Ascending aorta (tissue), 2 donors: ENCODE measurements at regions not wholly inside any gene's neighbourhood (a gene's known extent, or its start where the extent isn't known, plus 50 kb on each side); places are given as distances from the start of the nearest gene placed in this dataset.

Experiments
- DNase-seq, 2 donors: peaks; one replicate each; pipeline ENCODE4 v3.0.0-alpha.2; 2019; ENCODE audit warnings: low spot score in 2 of 2
- H3K27ac ChIP-seq, 2 donors: fragments of 200-600 bp; sonication (generic); one replicate each; pipeline ENCODE4 v1.5.1; 2016 to 2017; ENCODE audit warnings: mild to moderate bottlenecking in 1 of 2
- H3K27me3 ChIP-seq: fragments of 200-600 bp; sonication (generic); one replicate; pipeline ENCODE4 v1.5.1; 2017
- H3K36me3 ChIP-seq, 2 donors: fragments of 200-600 bp; sonication (generic); one replicate each; pipeline ENCODE4 v1.5.1; 2016
- H3K4me1 ChIP-seq, 2 donors: fragments of 200-600 bp; sonication (generic); one replicate each; pipeline ENCODE4 v1.5.1; 2016 to 2017; ENCODE audit warnings: mild to moderate bottlenecking in 1 of 2
- H3K4me3 ChIP-seq, 2 donors: fragments of 200-600 bp; sonication (generic); one replicate each; pipeline ENCODE4 v1.5.1; 2016 to 2017; ENCODE audit warnings: mild to moderate bottlenecking in 1 of 2
- H3K9me3 ChIP-seq, 2 donors: fragments of 200-600 bp; sonication (generic); one replicate each; pipeline ENCODE4 v1.5.1; 2016
- intact Hi-C: fragments of 100-400 bp; cut with DNase I; formaldehyde crosslinking; loops from one replicate; pipeline ENCODE4 v1.15.1; 2023
- TF ChIP-seq, protein P1 (sequence below), 3 experiments: fragments of 200-600 bp in 2 of 3; fragments of 450-650 bp in 1 of 3; sonication (generic) in 2 of 3; IDR thresholded peaks; one replicate each; pipeline ENCODE4 v1.5.1; 2016 to 2019; ENCODE audit warnings: antibody characterized with exemption in 3 of 3, mild to moderate bottlenecking in 1 of 3, moderate library complexity in 1 of 3

DNA sequence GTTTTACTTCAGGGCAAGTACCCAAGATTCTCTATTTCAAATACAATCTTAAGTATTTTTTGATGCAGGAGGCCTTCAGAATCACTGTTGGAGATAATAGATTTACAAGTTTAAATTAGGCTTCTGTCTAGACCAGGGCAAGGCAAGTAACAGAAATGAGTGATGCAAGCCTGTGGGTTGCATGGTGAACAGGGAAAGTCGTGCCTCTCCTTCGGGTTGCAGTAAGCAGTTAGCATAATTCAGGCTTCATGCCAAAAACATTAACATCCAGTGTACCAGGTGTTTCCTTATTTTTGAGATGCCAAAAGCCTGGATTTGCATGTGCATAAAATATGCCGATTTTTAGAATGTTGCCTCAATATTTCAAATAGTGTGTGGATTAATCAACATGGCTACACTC lies 369.0 kb downstream of the CAAP1 start:
- H3K4me3 ChIP-seq: no peak overlapping the region
- no peak for DNase-seq
- intact Hi-C loops: loop anchor here (10.0 kb wide), 1 partner anchor 51 kb away; no protein-coding TSS in a partner anchor
- H3K9me3 ChIP-seq: no peaks in the 10 kb centered on the region
- H3K27ac ChIP-seq: no peak overlapping the region
- no peaks in the 10 kb centered on the region for H3K27me3 ChIP-seq
- peaks cover 0 to 11% of the 10 kb centered on the region in 2 donors for H3K4me1 ChIP-seq
- TF ChIP-seq, protein P1, sequence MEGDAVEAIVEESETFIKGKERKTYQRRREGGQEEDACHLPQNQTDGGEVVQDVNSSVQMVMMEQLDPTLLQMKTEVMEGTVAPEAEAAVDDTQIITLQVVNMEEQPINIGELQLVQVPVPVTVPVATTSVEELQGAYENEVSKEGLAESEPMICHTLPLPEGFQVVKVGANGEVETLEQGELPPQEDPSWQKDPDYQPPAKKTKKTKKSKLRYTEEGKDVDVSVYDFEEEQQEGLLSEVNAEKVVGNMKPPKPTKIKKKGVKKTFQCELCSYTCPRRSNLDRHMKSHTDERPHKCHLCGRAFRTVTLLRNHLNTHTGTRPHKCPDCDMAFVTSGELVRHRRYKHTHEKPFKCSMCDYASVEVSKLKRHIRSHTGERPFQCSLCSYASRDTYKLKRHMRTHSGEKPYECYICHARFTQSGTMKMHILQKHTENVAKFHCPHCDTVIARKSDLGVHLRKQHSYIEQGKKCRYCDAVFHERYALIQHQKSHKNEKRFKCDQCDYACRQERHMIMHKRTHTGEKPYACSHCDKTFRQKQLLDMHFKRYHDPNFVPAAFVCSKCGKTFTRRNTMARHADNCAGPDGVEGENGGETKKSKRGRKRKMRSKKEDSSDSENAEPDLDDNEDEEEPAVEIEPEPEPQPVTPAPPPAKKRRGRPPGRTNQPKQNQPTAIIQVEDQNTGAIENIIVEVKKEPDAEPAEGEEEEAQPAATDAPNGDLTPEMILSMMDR (IDR thresholded peaks at IDR 0.05): no peak
- no peaks in the 10 kb centered on the region for H3K36me3 ChIP-seq

DNA sequence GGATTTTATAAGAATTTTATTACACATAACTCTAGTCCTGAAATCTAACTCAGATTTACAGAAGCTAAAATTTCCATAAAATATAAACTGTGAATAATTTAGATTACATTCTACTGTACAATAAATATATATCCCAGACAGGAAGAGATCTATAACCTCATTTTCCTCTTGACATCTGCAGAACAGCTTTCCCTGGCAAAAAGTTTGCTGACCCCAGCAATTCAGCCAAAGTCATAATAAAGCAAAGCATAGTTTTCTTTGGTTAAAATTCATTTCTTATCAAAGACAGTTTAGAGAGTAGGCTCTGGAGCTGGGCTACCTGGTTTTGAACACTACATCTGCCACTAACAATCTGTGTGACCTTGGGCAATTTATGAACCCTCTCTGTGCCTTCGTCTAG lies 372.5 kb downstream of the CAAP1 start:
- no peak for DNase-seq
- intact Hi-C loops: loop anchor here (10.0 kb wide), 1 partner anchor 55 kb away; no protein-coding TSS in a partner anchor
- H3K4me3 ChIP-seq: no peak overlapping the region
- H3K4me1 ChIP-seq: peaks cover 0 to 11% of the 10 kb centered on the region in 2 donors
- no peaks in the 10 kb centered on the region for H3K27me3 ChIP-seq
- TF ChIP-seq, protein P1 (IDR thresholded peaks at IDR 0.05): no peak
- H3K27ac ChIP-seq: no peak overlapping the region
- H3K9me3 ChIP-seq: no peaks in the 10 kb centered on the region
- H3K36me3 ChIP-seq: no peaks in the 10 kb centered on the region

DNA sequence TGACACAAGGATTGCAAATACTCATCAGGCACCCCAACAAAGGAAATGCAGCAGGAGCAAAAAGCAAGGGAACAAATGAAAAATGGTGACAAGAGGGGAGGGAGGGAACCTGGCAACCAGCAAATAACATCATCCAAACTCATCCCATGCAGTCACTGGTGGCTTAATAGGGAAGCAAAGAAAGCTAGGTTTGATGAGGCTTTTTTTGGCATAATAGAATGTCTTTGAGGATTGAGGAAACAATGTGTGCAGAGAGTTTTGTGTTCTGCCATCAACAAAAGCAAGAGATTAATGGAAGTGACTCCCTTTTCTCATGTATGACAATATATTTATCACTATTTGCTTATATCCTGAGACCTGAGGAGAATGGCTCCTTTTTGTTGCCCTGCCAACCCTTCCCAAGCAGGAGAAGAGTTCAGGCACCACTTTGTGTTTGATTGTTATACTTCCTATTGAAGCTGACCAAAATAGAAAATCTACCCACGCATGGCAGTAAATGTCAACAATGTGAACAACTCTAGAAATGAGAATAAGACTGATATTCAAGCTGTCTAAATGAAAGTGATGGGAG lies 375.7 kb downstream of the CAAP1 start:
- H3K36me3 ChIP-seq: no peaks in the 10 kb centered on the region

DNA sequence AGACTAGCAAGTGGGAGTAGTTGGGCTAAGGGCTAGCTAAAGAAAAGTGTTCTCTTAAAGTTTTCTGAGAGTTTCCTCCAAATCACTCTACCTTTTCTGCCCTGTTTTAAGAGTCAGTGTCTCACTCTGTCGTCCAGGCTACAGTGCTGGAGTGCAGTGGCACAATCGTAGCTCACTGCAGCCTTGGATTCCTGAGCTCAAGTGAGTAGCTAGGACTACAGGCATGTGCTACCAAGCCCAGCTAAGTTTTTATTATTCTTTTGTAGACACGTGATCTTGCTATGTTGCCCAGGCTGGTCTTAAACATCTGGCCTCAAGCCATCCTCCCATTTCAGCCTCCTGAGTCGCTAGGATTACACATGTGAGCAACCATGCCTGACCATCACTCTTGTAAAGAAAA lies 378.9 kb downstream of the CAAP1 start:
- Histone ChIP-seq H3K9me3 (no peaks in the 10 kb centered on the region), H3K4me3 (no peak overlapping the region), H3K4me1 (no peaks in the 10 kb centered on the region), H3K36me3 (no peaks in the 10 kb centered on the region), H3K27ac (no peak overlapping the region), H3K27me3 (no peaks in the 10 kb centered on the region)
- DNase-seq: no peak
- intact Hi-C loops: no loop called here
- TF ChIP-seq, protein P1 (IDR thresholded peaks at IDR 0.05): no peak

More for the DNA sequence above, 375.7 kb downstream of the CAAP1 start:
- Histone ChIP-seq H3K4me1 (no peaks in the 10 kb centered on the region), H3K27me3 (no peaks in the 10 kb centered on the region), H3K9me3 (no peaks in the 10 kb centered on the region), H3K4me3 (no peak overlapping the region), H3K27ac (no peak overlapping the region)
- TF ChIP-seq, protein P1 (IDR thresholded peaks at IDR 0.05): no peak
- intact Hi-C loops: no loop called here
- DNase-seq: no peak

DNA sequence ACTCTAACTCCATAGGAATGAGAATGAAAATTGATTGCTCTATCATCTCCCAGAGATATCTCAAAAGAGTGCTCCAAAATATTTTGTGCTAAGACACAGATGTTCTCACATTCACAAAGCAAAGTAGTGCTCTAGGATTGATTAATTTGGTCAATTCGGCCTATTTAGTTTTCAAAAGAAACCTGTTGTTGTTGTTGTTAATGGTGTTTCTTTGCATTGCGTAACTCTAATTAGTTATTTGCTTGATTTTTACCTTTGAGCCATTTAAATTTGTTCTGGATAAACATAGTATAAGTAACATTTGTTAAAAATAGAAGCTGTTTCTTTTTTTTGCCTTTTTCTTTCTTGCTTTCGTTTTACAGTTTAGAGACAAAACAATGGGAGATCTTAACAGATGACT lies 382.5 kb downstream of the CAAP1 start:
- no peak for DNase-seq
- TF ChIP-seq, protein P1 (IDR thresholded peaks at IDR 0.05): no peak
- Histone ChIP-seq H3K36me3 (no peaks in the 10 kb centered on the region), H3K27me3 (no peaks in the 10 kb centered on the region), H3K9me3 (no peaks in the 10 kb centered on the region), H3K4me1 (no peaks in the 10 kb centered on the region), H3K4me3 (no peak overlapping the region), H3K27ac (no peak overlapping the region)
- intact Hi-C loops: no loop called here

DNA sequence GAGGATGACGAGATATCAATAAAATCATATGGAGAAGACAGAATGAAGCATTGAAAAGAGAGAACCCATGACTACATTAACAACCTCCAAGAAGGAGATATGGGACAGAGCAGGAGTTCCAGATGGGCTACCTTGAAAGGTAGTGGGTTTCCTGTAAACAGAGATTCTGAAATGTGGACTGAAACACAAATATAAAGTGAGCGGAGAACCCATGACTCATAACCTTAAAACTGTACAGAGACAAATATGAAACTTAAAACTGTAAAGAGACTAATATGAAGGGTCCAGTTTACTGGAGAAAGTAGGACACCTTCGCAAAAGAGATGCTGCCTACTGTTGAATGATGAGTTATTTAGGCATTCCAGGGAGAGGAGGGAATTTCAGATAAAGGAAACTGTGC lies 383.7 kb downstream of the CAAP1 start:
- intact Hi-C loops: no loop called here
- Histone ChIP-seq H3K4me1 (no peaks in the 10 kb centered on the region), H3K27me3 (no peaks in the 10 kb centered on the region), H3K9me3 (no peaks in the 10 kb centered on the region), H3K4me3 (no peak overlapping the region), H3K36me3 (no peaks in the 10 kb centered on the region), H3K27ac (no peak overlapping the region)
- TF ChIP-seq, protein P1 (IDR thresholded peaks at IDR 0.05): no peak
- DNase-seq: no peak
